GM12878 (cell line): ENCODE measurements at regions not wholly inside any gene's neighbourhood (a gene's known extent, or its start where the extent isn't known, plus 50 kb on each side); places are given as distances from the start of the nearest gene placed in this dataset.

Experiments used
- ATAC-seq: fragments of 200-7000 bp; cut with Tn5 transposase; 3 replicates; pipeline ENCODE4 v1.9.1; 2020; ENCODE audit warnings: mild to moderate bottlenecking, moderate library complexity
- BruUV-seq: library from RNA; stranded (reverse); fragments of 400-500 nt; replicated peaks from 2 replicates; lab custom pipeline; 2021; lab: Mats Ljungman, UMichigan
- CTCF ChIA-PET: fragments of 300-600 bp; sonication (Branson Sonifier 250); formaldehyde crosslinking; extraction: SDS; loops from one replicate; lab custom pipeline; 2021; ENCODE audit warnings: inconsistent platforms; lab: Yijun Ruan, JAX
- POLR2A ChIA-PET: fragments of 350-600 bp; formaldehyde crosslinking; extraction: SDS; loops from one replicate; lab custom pipeline; 2021; ENCODE audit warnings: inconsistent platforms; lab: Charles Lee
- RAD21 ChIA-PET: fragments of 300-600 bp; sonication (Branson Sonifier 250); formaldehyde crosslinking; loops from one replicate; lab custom pipeline; 2023; ENCODE audit warnings: antibody characterized with exemption; ENCODE audit not compliant: unreplicated experiment; lab: Charles Lee
- SMC1A ChIA-PET: fragments of 300-600 bp; sonication (Branson Sonifier 250); formaldehyde crosslinking; loops from one replicate; lab custom pipeline; 2023; ENCODE audit not compliant: unreplicated experiment, uncharacterized antibody; lab: Charles Lee
- DNase-seq: peaks from one replicate; pipeline ENCODE4 v3.0.0-alpha.2; 2011; ENCODE audit warnings: low read depth, low spot score
- FAIRE-seq: peaks from 3 replicates; lab custom pipeline; 2011; peaks lifted over from hg19 to GRCh38; lab: Jason Lieb, UNC
- H2AFZ ChIP-seq: 2 replicates; pipeline ENCODE4 v1.6.0; 2011; ENCODE audit warnings: low read depth, low read length, control low read depth; ENCODE audit not compliant: control insufficient read depth
- H3K27ac ChIP-seq: 2 replicates; pipeline ENCODE4 v1.5.1; 2011; ENCODE audit warnings: control low read depth; ENCODE audit not compliant: control insufficient read depth, insufficient read depth
- H3K27me3 ChIP-seq, 2 experiments: replicated peaks in 1 of 2; 2 replicates each; pipeline versions ENCODE4 v1.6.0 to v1.6.1; 2011; ENCODE audit warnings: low read length in 1 of 2; ENCODE audit not compliant: control insufficient read depth in 2 of 2, insufficient read depth in 2 of 2
- H3K36me3 ChIP-seq, 2 experiments: 2 replicates each; pipeline ENCODE4 v1.5.1; 2011; ENCODE audit warnings: low read length in 1 of 2; ENCODE audit not compliant: control insufficient read depth in 2 of 2, insufficient read depth in 2 of 2
- H3K4me1 ChIP-seq: 2 replicates; pipeline ENCODE4 v1.6.1; 2011; ENCODE audit warnings: mild to moderate bottlenecking, low read length, moderate library complexity, mixed read lengths; ENCODE audit not compliant: control insufficient read depth, insufficient read depth
- H3K4me2 ChIP-seq: 2 replicates; pipeline ENCODE4 v1.6.0; 2011; ENCODE audit warnings: control low read depth; ENCODE audit not compliant: control insufficient read depth, insufficient read depth
- H3K4me3 ChIP-seq: fragments of 200-600 bp; sonication (generic); 2 replicates; pipeline ENCODE4 v1.5.1; 2016
- H3K79me2 ChIP-seq: 2 replicates; pipeline ENCODE4 v1.6.0; 2011; ENCODE audit warnings: low read length; ENCODE audit not compliant: control insufficient read depth, insufficient read depth
- H3K9ac ChIP-seq: 2 replicates; pipeline ENCODE4 v1.8.0; 2011; ENCODE audit warnings: low read length, control low read depth, mixed read lengths; ENCODE audit not compliant: control insufficient read depth, insufficient read depth
- H3K9me3 ChIP-seq: replicated peaks from 3 replicates; pipeline ENCODE4 v1.5.1; 2011; ENCODE audit warnings: mild to moderate bottlenecking, low read length; ENCODE audit not compliant: control insufficient read depth, insufficient read depth
- H4K20me1 ChIP-seq: 2 replicates; pipeline ENCODE4 v1.6.0; 2011; ENCODE audit not compliant: control insufficient read depth, insufficient read depth
- CEBPB ChIP-seq, 2 experiments: fragments of 150-350 bp in 1 of 2; IDR thresholded peaks; 2 replicates each; pipeline ENCODE4 v1.6.1; 2012 to 2014; ENCODE audit warnings: low read depth in 2 of 2, low read length in 2 of 2, borderline replicate concordance in 1 of 2, inconsistent platforms in 1 of 2
- CHD1 ChIP-seq: IDR thresholded peaks from 2 replicates; pipeline ENCODE4 v1.6.1; 2012; ENCODE audit warnings: low read depth, low read length, improper control_type of control experiment
- DPF2 ChIP-seq: fragments of 450-650 bp; IDR thresholded peaks from 2 replicates; pipeline ENCODE4 v1.6.1; 2017; ENCODE audit warnings: mild to moderate bottlenecking
- IRF4 ChIP-seq: IDR thresholded peaks from 2 replicates; pipeline ENCODE4 v1.6.1; 2011; ENCODE audit warnings: low read depth, low read length
- MYB ChIP-seq: fragments of 150-350 bp; IDR thresholded peaks from 2 replicates; pipeline ENCODE4 v1.6.1; 2014; ENCODE audit warnings: mild to moderate bottlenecking, low read depth, low read length, borderline replicate concordance
- NR2C1 ChIP-seq: fragments of 450-650 bp; IDR thresholded peaks from 2 replicates; pipeline ENCODE4 v1.6.1; 2017; ENCODE audit warnings: antibody characterized with exemption, mild to moderate bottlenecking, moderate library complexity
- NR2C2 ChIP-seq: IDR thresholded peaks from 2 replicates; pipeline ENCODE4 v1.6.1; 2011; ENCODE audit warnings: borderline replicate concordance, low read depth; ENCODE audit not compliant: control insufficient read depth, insufficient read length
- RFX5 ChIP-seq: IDR thresholded peaks from 2 replicates; pipeline ENCODE4 v1.6.1; 2011; ENCODE audit warnings: low read depth, low read length, improper control_type of control experiment
- TBL1XR1 ChIP-seq: IDR thresholded peaks from 2 replicates; pipeline ENCODE4 v1.6.1; 2012; ENCODE audit warnings: low read depth, low read length, improper control_type of control experiment
- ZSCAN29 ChIP-seq: fragments of 450-650 bp; IDR thresholded peaks from 2 replicates; pipeline ENCODE4 v1.6.1; 2017; ENCODE audit warnings: mild to moderate bottlenecking, moderate library complexity
- ZZZ3 ChIP-seq: IDR thresholded peaks from 2 replicates; pipeline ENCODE4 v1.6.1; 2011; ENCODE audit warnings: low read depth; ENCODE audit not compliant: control insufficient read depth, insufficient read length
- WGBS: methylation state at CpG from one replicate; pipeline ENCODE4 v1.1.6; 2016; ENCODE audit warnings: low lambda C conversion rate; ENCODE audit not compliant: insufficient replicate concordance, insufficient coverage; ENCODE audit errors: missing lambda C conversion rate; 5-methylcytosine and 5-hydroxymethylcytosine counted together
- in situ Hi-C: fragments of 300-500 bp; cut with MboI; formaldehyde crosslinking; loops from 9 replicates; pipeline ENCODE4 v1.14.3; 2018; ENCODE audit warnings: mixed read lengths
- intact Hi-C: fragments of 100-400 bp; cut with micrococcal nuclease; formaldehyde crosslinking; loops from one replicate; pipeline ENCODE4 v1.14.2; 2022; ENCODE audit not compliant: unreplicated experiment
- TF ChIP-seq, protein P1 (sequence below): IDR thresholded peaks from 2 replicates; pipeline ENCODE4 v1.6.1; 2012; ENCODE audit warnings: low read length, inconsistent platforms
- TF ChIP-seq, protein P2 (sequence below): IDR thresholded peaks from 2 replicates; pipeline ENCODE4 v1.6.1; 2012; ENCODE audit warnings: mild to moderate bottlenecking, low read depth, low read length
- TF ChIP-seq, protein P3 (sequence below): fragments of 450-650 bp; IDR thresholded peaks from 2 replicates; pipeline ENCODE4 v1.6.1; 2017; ENCODE audit warnings: low read depth, mild to moderate bottlenecking, moderate library complexity

DNA sequence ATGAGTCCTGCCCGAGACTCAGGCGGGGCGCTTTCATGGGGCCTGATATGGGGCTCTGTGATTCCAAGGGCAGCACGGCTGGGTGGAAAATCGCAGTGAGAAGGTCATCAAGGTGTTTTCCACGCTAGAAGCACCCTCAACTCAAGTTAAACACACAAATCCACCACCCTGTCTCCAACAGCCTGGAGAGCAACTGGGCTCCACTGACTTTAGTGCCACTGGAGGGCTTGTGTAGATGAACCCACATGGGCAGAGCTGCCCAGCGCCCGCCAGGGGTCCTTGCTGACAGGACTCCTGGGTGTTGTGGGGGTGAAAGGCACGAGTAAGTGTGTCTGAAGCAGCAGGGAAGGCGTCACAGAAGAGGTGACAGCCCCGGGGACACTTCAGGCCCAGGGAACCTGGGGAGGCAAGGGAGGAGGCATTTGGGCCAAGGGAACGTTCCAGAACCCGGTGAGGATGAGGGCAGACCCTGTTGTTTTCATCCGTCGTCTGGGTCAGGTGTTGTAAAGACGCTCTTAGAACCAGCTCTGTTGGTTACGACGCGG, 51.8 kb upstream of the CTDP1 start (continued):
- TF ChIP-seq DPF2, result no peak
- no peak for TF ChIP-seq RFX5
- no peak for TF ChIP-seq NR2C2
- no peak for TF ChIP-seq CEBPB (IDR thresholded peaks at IDR 0.05; ENCODE audit: borderline replicate concordance in 1 of 2, low read depth in 2 of 2, low read length in 2 of 2)
- TF ChIP-seq, protein P1, sequence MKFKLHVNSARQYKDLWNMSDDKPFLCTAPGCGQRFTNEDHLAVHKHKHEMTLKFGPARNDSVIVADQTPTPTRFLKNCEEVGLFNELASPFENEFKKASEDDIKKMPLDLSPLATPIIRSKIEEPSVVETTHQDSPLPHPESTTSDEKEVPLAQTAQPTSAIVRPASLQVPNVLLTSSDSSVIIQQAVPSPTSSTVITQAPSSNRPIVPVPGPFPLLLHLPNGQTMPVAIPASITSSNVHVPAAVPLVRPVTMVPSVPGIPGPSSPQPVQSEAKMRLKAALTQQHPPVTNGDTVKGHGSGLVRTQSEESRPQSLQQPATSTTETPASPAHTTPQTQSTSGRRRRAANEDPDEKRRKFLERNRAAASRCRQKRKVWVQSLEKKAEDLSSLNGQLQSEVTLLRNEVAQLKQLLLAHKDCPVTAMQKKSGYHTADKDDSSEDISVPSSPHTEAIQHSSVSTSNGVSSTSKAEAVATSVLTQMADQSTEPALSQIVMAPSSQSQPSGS, result no peak
- TF ChIP-seq, all 136 proteins: peak for 0

DNA sequence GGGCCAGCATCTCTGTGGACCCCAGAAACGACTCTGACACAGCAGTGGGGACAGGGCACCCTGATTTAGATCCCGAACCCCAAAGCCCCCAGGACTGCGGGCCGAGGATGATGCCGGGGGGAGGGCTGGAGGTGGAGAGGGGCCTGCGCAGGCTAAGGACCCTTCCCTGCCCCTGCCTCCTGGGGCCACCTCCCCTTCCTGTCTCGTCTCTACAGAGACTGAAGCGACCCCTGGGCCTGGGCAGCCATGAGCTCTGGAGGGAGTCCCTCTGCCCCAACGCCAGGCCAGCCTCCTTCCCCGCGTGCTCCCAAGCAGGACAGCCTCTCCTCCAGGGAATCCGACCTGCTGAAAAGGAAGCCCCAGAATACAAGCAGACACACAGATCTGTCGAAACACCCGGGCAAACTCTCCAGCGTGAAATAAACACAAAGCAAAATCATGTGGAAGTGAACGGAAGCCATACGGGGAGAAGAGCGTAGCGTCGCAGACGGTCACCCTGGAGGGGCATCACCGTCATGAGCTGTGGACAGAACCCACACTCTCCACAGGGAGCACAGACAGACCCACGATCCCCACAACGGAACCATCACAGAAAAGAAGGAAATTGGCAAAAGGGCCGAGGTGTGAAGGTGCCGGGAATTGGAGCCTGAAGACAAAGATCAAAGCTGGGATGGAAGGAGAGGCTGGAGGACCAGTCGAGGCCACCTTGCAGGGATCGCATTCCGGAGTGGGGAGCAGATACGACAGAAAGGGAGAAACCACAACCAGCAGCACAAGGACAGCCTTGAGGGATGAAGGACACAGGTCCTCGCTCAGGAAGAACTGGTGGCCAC, 51.0 kb upstream of the CTDP1 start:
- DNase-seq, result no peak
- intact Hi-C loops (no loop called here), in situ Hi-C loops (no loop called here)
- ChIA-PET CTCF (interaction anchor here (1.6 kb wide), 1 partner anchor 14 kb away, joined by 3 read pairs; no protein-coding TSS in a partner anchor), RAD21 (interaction anchor here (0.5 kb wide), 1 partner anchor 257 kb away, joined by 3 read pairs; no protein-coding TSS in a partner anchor), SMC1A (no interaction called here), POLR2A (interaction anchor here (0.6 kb wide), 1 partner anchor 165 kb away, joined by 3 read pairs; no protein-coding TSS in a partner anchor)
- 66% methylated on average over 31 of the region's 31 CpGs for WGBS
- FAIRE-seq, result no peak
- Histone ChIP-seq H3K9me3 (peaks cover 1% of the 10 kb centered on the region; the same call in 2 of the 3 replicates), H3K4me3 (no peak overlapping the region), H2AFZ (no peak overlapping the region), H3K79me2 (no peaks in the 10 kb centered on the region), H3K9ac (no peak overlapping the region), H3K27ac (no peak overlapping the region), H3K27me3 (no peaks in the 10 kb centered on the region), H3K4me1 (peaks cover 27% of the 10 kb centered on the region), H3K36me3 (no peaks in the 10 kb centered on the region), H4K20me1 (no peaks in the 10 kb centered on the region), H3K4me2 (no peak overlapping the region)
- no peak for ATAC-seq
- BruUV-seq, result no TSS peak
- TF ChIP-seq TBL1XR1 (no peak), MYB (no peak), NR2C1 (no peak), IRF4 (no peak), ZZZ3 (no peak), CHD1 (no peak), ZSCAN29 (no peak)
- TF ChIP-seq, protein P2, sequence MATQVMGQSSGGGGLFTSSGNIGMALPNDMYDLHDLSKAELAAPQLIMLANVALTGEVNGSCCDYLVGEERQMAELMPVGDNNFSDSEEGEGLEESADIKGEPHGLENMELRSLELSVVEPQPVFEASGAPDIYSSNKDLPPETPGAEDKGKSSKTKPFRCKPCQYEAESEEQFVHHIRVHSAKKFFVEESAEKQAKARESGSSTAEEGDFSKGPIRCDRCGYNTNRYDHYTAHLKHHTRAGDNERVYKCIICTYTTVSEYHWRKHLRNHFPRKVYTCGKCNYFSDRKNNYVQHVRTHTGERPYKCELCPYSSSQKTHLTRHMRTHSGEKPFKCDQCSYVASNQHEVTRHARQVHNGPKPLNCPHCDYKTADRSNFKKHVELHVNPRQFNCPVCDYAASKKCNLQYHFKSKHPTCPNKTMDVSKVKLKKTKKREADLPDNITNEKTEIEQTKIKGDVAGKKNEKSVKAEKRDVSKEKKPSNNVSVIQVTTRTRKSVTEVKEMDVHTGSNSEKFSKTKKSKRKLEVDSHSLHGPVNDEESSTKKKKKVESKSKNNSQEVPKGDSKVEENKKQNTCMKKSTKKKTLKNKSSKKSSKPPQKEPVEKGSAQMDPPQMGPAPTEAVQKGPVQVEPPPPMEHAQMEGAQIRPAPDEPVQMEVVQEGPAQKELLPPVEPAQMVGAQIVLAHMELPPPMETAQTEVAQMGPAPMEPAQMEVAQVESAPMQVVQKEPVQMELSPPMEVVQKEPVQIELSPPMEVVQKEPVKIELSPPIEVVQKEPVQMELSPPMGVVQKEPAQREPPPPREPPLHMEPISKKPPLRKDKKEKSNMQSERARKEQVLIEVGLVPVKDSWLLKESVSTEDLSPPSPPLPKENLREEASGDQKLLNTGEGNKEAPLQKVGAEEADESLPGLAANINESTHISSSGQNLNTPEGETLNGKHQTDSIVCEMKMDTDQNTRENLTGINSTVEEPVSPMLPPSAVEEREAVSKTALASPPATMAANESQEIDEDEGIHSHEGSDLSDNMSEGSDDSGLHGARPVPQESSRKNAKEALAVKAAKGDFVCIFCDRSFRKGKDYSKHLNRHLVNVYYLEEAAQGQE, result no peak
- TF ChIP-seq, protein P3, sequence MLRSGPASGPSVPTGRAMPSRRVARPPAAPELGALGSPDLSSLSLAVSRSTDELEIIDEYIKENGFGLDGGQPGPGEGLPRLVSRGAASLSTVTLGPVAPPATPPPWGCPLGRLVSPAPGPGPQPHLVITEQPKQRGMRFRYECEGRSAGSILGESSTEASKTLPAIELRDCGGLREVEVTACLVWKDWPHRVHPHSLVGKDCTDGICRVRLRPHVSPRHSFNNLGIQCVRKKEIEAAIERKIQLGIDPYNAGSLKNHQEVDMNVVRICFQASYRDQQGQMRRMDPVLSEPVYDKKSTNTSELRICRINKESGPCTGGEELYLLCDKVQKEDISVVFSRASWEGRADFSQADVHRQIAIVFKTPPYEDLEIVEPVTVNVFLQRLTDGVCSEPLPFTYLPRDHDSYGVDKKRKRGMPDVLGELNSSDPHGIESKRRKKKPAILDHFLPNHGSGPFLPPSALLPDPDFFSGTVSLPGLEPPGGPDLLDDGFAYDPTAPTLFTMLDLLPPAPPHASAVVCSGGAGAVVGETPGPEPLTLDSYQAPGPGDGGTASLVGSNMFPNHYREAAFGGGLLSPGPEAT, result no peak
